Muscle of arm (tissue), 1 donor: ENCODE measurements at regions not wholly inside any gene's neighbourhood (a gene's known extent, or its start where the extent isn't known, plus 50 kb on each side); places are given as distances from the start of the nearest gene placed in this dataset.

Source experiments
- DNase-seq: peaks from one replicate; pipeline ENCODE4 v3.0.0-alpha.2; 2013

DNA sequence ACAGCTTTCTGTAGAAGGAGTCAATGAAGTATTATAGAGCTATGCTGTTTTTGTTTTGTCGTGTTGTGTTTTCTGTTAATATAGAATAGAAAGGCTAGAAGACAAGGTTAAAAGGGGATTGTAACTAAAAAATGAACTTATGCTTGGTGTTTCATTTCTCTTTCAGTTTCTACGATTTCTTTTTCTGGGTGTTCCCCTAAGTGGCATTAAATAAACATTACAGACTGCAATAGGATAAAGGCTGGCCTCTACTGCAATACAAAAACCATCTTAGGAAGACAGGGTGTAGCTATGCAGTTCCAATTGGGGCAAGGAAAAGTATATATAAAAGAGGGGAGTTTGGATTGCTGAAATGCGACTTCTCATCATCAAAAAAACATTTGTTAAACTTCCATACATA, 1609.7 kb upstream of the ACVR2A start:
- DNase-seq, result no peak

DNA sequence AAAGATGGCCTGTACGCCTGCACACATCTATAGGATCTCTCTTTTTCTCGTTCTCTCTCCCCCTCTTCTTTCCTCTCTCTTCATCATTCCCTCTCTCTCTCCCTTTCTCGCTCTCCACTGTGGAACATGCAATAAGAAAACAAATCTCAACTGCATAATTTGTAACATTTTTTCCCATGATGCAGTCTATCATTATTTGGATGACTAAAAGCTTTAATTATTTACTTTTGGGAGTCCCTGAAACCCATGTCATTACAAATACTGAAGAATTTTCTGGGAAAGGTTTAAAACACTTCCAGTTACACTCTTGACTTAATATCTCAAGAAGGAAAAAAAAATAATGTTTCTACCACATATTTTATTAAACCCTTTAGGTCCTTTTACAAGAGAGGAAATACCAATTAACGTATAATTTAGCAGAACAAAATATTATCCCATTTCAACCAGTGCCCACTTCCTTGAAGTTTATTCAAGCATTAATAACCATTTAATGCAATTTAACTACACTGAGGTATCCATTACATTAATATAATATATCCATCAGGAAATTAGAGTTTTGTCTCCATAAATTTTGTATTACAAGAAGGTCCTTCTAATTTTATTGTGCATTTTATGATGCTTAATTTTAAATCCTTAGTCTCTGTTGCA, 1615.2 kb upstream of the ACVR2A start:
- no peak for DNase-seq

DNA sequence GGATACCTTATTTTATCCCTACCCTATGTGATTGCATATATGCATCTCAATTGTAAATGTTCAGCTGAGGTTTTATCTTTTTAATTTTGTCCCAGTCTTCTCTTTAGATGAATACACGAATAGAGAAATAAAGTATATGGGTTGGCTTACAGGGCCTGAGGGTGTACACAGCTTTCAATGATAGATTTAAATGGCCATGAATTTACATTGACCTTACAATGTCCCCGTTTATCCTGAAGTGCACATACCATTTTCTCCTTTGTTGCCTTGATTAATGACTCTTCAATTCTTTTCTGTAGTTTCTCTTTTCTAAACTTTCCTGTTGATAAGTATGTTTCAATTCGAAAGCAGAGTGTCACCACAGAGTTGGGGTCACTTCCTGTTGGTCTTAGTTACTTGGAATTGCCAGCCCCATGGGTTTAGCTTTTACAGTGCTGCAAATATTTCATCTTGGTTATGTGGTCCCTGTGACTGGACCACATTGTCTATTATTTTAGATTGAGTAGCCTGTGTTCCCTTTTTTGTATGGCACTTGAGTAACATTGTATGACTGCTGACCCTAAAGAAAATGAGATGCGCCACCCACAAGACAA, 1616.3 kb upstream of the ACVR2A start:
- DNase-seq, result no peak

GRCh38 chr2:146228020-146228393, 1616.8 kb upstream of the ACVR2A start:
- DNase-seq, result no peak

DNA sequence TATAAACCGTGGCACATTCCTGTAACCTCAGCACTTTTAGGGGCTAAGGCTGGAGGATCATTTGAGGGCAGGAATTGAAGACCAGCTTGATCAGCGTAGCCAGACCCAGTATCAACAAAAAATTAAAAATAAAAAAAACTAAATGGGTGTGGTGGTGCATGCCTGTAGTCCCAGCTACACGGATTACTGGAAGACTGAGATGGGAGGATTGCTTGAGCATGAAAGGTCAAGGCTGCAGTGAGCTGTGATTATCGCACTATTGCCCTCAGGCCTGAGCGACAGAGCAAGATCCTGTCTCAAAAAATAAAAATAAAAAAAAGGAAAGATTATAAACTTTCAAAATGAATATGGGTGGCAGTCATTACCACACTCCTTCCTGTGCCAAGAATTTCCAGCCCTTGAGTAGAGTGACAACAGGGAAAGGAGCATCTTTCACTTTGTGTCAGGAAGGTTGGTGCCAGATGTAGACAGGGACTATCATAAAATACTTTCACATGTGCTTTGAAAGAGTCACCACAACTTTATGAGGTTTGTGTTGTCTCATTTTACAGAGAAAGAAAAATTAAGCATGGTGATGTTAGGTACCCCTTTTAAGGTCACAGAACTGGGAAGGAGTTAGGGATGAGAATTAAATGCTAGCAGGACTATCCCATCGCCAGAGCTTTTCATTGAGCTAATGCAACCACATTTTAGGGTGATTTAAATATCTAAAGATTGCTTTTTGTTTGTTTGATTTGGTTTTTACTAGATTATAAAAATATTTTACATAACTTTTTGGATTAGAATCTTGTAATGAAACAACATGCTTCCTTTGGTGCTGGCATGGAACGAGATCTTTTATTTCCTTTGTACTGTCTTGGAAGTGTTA, 1617.4 kb upstream of the ACVR2A start:
- no peak for DNase-seq

- DNase-seq, result no peak
These were observed 1618.8 kb upstream of the ACVR2A start for GRCh38 chr2:146226077-146226476.

GRCh38 chr2:146221826-146222225, 1623.0 kb upstream of the ACVR2A start:
- DNase-seq, result no peak

GRCh38 chr2:146220957-146221356, 1623.9 kb upstream of the ACVR2A start:
- no peak for DNase-seq

GRCh38 chr2:146214394-146214929, 1630.4 kb upstream of the ACVR2A start:
- no peak for DNase-seq

- DNase-seq, result no peak
These were observed 1631.2 kb upstream of the ACVR2A start for GRCh38 chr2:146213674-146214073.

- no peak for DNase-seq
These were observed 1632.2 kb upstream of the ACVR2A start for GRCh38 chr2:146212602-146213001.

- DNase-seq, result no peak
These were observed 1635.0 kb upstream of the ACVR2A start for GRCh38 chr2:146209842-146210275.

DNA sequence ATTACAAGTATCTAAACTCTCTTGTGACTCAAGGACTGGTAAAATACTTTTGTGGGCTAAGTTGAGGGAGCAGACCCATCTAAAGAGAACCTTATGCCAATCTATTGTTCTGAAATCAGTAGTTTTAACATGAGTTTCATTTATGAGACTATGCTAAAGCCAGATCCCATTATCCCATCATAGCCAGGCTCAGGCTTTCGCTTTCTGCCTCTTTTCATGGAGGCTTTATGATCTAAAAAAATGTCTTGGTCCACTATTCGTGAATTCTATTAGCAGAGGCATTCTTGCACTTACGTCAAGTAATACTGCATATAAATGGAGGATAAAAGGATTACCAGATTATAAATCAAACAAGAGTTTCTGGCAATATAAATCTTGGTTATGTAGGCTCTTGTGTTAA, 1636.9 kb upstream of the ACVR2A start:
- no peak for DNase-seq

GRCh38 chr2:146207417-146207816, 1637.4 kb upstream of the ACVR2A start:
- DNase-seq, result no peak

GRCh38 chr2:146203064-146203624, 1641.7 kb upstream of the ACVR2A start:
- no peak for DNase-seq

DNA sequence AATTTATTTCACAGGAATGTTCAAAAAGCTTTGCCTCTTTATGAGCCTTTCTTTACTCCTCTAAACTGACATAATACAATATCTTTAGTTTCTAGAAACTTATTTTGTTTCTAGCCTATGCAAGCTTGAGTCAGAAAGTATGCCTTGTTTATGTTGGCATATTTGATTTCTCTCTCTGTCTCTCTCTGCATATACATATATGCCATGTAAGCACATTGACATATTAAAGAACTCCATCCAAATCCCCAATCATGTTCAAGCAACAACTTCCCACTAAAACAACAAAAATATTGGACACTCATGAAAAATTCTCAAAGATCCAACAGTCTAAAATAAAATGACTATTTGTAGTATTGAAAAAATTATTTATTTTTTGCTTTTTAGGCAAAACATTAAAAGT, 1651.2 kb upstream of the ACVR2A start:
- no peak for DNase-seq

DNA sequence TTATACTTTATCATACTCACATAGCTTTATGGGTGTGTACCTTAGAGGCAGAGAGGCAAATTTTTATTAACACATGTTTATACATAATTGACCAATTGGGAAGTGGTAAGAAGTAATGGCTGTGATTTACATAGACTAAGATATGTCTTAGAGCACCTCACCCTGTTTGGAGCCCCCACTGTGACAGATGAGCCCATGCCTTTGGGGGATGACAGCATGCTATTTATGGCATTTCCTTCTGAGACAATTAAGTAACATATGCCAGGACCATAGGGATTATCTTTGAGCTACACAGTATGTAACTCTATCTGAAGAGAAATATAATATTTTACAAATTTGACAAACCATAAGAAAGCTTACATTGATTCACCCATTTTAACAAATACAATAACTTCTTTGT, 1655.3 kb upstream of the ACVR2A start:
- DNase-seq, result no peak

- DNase-seq, result no peak
These were observed 1654.0 kb upstream of the ZEB2 start for GRCh38 chr2:146173934-146174333.

DNA sequence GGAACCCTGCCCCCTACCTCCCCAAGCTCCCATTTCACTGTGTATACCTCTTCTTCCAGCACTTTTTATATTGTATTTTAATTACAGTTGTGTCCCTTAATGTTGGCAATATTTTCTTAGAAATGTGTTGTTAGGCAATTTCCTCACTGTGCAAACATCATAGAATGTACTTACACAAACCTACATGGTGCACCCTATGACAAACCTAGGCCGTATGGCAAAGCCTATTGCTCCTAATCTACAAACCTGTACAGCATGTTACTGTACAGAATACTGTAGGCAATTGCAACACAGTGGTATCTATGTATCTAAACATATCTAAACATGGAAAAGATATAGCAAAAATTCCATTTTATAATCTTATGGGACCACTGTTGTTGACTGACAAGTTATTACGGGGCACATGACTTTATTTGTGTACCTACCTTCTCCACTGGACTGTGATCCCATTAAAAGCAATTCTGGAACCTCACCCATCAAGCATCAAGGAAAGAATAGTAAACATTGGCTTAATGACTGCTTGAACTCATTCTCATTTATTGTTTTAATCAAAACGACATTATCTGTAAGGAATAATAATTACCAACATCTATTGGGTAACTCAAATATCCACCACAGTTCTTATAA, 1641.5 kb upstream of the ZEB2 start:
- no peak for DNase-seq

DNA sequence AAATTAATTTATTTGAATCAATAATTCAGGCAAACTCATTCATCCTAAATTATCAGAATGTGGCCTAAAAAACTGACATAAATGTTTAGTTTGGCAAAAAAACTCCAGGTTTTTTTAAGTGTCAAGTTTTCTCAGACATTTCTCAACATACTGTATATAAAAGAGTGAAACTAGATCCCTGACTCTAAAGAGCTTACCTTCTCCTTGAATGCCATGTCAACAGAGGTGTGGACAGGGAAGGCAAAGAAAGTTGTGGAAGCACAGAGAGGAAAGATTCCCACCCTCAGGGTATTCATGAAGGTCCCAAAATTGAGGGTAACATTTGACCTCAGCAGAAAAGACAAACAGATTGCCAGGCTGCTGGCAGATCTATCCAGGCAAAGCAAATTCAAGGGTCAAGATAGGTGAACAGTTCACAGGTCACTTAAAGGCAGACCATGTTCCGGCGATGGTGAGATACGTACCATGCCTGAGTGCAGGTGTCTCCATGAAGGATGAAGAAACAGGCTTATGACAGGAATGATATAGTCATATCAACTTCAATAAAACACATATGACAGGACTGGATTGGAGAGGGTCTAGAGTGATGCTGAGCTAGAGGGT, 1638.3 kb upstream of the ZEB2 start:
- no peak for DNase-seq

GRCh38 chr2:146147448-146148012, 1627.6 kb upstream of the ZEB2 start:
- no peak for DNase-seq
